Inflammatory macrophage treated with lipopolysaccharide for 1 hour (primary cell): ENCODE measurements at regions not wholly inside any gene's neighbourhood (a gene's known extent, or its start where the extent isn't known, plus 50 kb on each side); places are given as distances from the start of the nearest gene placed in this dataset.
"Not testable (repeated sequence)": the region's sequence is repeated elsewhere in the genome, so short reads cannot be mapped to it uniquely, and the experiment has no call there.

Source experiments
- DNase-seq, 2 donors: peaks; one replicate each; pipeline ENCODE4 v3.0.0-alpha.2; 2020 to 2022

GRCh38 chr1:219430419-219430818 is 182.5 kb downstream of the ZC3H11B start:
- DNase-seq, result no peak

GRCh38 chr1:219428651-219429050 is 184.3 kb downstream of the ZC3H11B start:
- DNase-seq, result no peak

GRCh38 chr1:219427989-219428388 is 184.9 kb downstream of the ZC3H11B start:
- no peak for DNase-seq

GRCh38 chr1:219427403-219427802 is 185.5 kb downstream of the ZC3H11B start:
- no peak for DNase-seq

- DNase-seq, result no peak
Measured at GRCh38 chr1:219422811-219423598, 189.9 kb downstream of the ZC3H11B start.

GRCh38 chr1:219420913-219421312 is 192.0 kb downstream of the ZC3H11B start:
- DNase-seq, result no peak

GRCh38 chr1:219419860-219420259 is 193.0 kb downstream of the ZC3H11B start:
- no peak for DNase-seq

- DNase-seq, result no peak
Measured at GRCh38 chr1:219419065-219419464, 193.8 kb downstream of the ZC3H11B start.

GRCh38 chr1:219417610-219418009 is 195.3 kb downstream of the ZC3H11B start:
- no peak for DNase-seq

GRCh38 chr1:219416598-219417238 is 196.2 kb downstream of the ZC3H11B start:
- DNase-seq, result peak; percentile 41 to 86

GRCh38 chr1:219415915-219416314 is 197.0 kb downstream of the ZC3H11B start:
- no peak for DNase-seq

- DNase-seq, result no peak
Measured at GRCh38 chr1:219415433-219415832, 197.5 kb downstream of the ZC3H11B start.

GRCh38 chr1:219414250-219414649 is 198.7 kb downstream of the ZC3H11B start:
- DNase-seq, result no peak

- no peak for DNase-seq
Measured at GRCh38 chr1:219413536-219413935, 199.4 kb downstream of the ZC3H11B start.

- DNase-seq, result no peak
Measured at GRCh38 chr1:219412772-219413171, 200.1 kb downstream of the ZC3H11B start.

- DNase-seq, result not testable (repeated sequence)
Measured at GRCh38 chr1:219410721-219411120, 202.2 kb downstream of the ZC3H11B start.

GRCh38 chr1:219405531-219406331 is 207.2 kb downstream of the ZC3H11B start:
- no peak for DNase-seq

- DNase-seq, result no peak
Measured at GRCh38 chr1:219404629-219405028, 208.3 kb downstream of the ZC3H11B start.

- DNase-seq, result no peak
Measured at GRCh38 chr1:219402925-219403324, 210.0 kb downstream of the ZC3H11B start.

GRCh38 chr1:219401724-219402625 is 210.9 kb downstream of the ZC3H11B start:
- no peak for DNase-seq

GRCh38 chr1:219399446-219399845 is 213.5 kb downstream of the ZC3H11B start:
- no peak for DNase-seq

- no peak for DNase-seq
Measured at GRCh38 chr1:219398815-219399396, 214.0 kb downstream of the ZC3H11B start.
